IMR-90 (cell line): ENCODE measurements at regions not wholly inside any gene's neighbourhood (a gene's known extent, or its start where the extent isn't known, plus 50 kb on each side); places are given as distances from the start of the nearest gene placed in this dataset.

Experiments
- ATAC-seq: fragments of 200-7000 bp; cut with Tn5 transposase; 2 replicates; pipeline ENCODE4 v1.9.1; 2020; ENCODE audit warnings: low read depth, mild to moderate bottlenecking, moderate library complexity
- BruUV-seq: library from RNA; stranded (reverse); fragments of 400-500 nt; replicated peaks from 2 replicates; lab custom pipeline; 2021; lab: Mats Ljungman, UMichigan
- CTCF ChIA-PET: fragments of 300-600 bp; formaldehyde crosslinking; extraction: SDS; loops from one replicate; lab custom pipeline; 2021; ENCODE audit warnings: antibody characterized with exemption; lab: Yijun Ruan, JAX
- POLR2A ChIA-PET: fragments of 300-600 bp; sonication (Branson Sonifier 250); formaldehyde crosslinking; loops from one replicate; lab custom pipeline; 2022; ENCODE audit warnings: antibody characterized with exemption; ENCODE audit not compliant: unreplicated experiment; lab: Charles Lee
- DNase-seq: peaks from one replicate; pipeline ENCODE4 v3.0.0; 2013
- H2AFZ ChIP-seq: replicated peaks from 2 replicates; pipeline ENCODE3; 2013; ENCODE audit warnings: low read length, mild to moderate bottlenecking; ENCODE audit not compliant: poor library complexity
- H2AK5ac ChIP-seq: 2 replicates; pipeline ENCODE4 v1.6.1; 2013; ENCODE audit warnings: low read depth, low read length, inconsistent platforms
- H2AK9ac ChIP-seq: replicated peaks from 2 replicates; pipeline ENCODE3; 2013; ENCODE audit warnings: mild to moderate bottlenecking, low read depth, low read length, moderate library complexity; ENCODE audit not compliant: poor library complexity
- H2BK120ac ChIP-seq: 2 replicates; pipeline ENCODE4 v1.6.1; 2013; ENCODE audit warnings: low read depth, low read length, inconsistent platforms
- H2BK15ac ChIP-seq: 3 replicates; pipeline ENCODE4 v1.6.1; 2013; ENCODE audit warnings: low read depth, low read length, inconsistent platforms
- H2BK20ac ChIP-seq: 2 replicates; pipeline ENCODE4 v1.6.1; 2013; ENCODE audit warnings: low read depth, mild to moderate bottlenecking, inconsistent platforms, low read length, moderate library complexity
- H2BK5ac ChIP-seq: 2 replicates; pipeline ENCODE4 v1.6.1; 2013; ENCODE audit warnings: mild to moderate bottlenecking, low read depth, low read length, inconsistent platforms; ENCODE audit not compliant: poor library complexity, severe bottlenecking
- H3K14ac ChIP-seq: replicated peaks from 2 replicates; pipeline ENCODE4 v1.6.1; 2013; ENCODE audit warnings: low read depth, low read length, inconsistent platforms
- H3K18ac ChIP-seq: 2 replicates; pipeline ENCODE4 v1.6.1; 2013; ENCODE audit warnings: low read depth, low read length, control low read depth
- H3K23ac ChIP-seq: 2 replicates; pipeline ENCODE4 v1.6.1; 2013; ENCODE audit warnings: low read depth, low read length, inconsistent platforms
- H3K27ac ChIP-seq: 2 replicates; pipeline ENCODE4 v1.5.1; 2013; ENCODE audit warnings: mild to moderate bottlenecking, control low read depth, low read length; ENCODE audit not compliant: insufficient read depth
- H3K27me3 ChIP-seq: 2 replicates; pipeline ENCODE4 v1.6.1; 2013; ENCODE audit warnings: low read length; ENCODE audit not compliant: control insufficient read depth, insufficient read depth
- H3K36me3 ChIP-seq: 2 replicates; pipeline ENCODE4 v1.6.1; 2013; ENCODE audit warnings: low read length, mixed read lengths; ENCODE audit not compliant: control insufficient read depth, insufficient read depth
- H3K4ac ChIP-seq: 2 replicates; pipeline ENCODE4 v1.6.1; 2013; ENCODE audit warnings: low read depth, low read length, inconsistent platforms
- H3K4me1 ChIP-seq: 2 replicates; pipeline ENCODE4 v1.6.1; 2013; ENCODE audit warnings: low read length, mixed read lengths; ENCODE audit not compliant: control insufficient read depth, insufficient read depth
- H3K4me2 ChIP-seq: 2 replicates; pipeline ENCODE4 v1.6.1; 2013; ENCODE audit warnings: low read depth, mild to moderate bottlenecking, control low read depth, low read length, moderate library complexity
- H3K4me3 ChIP-seq: 2 replicates; pipeline ENCODE4 v1.5.1; 2013; ENCODE audit warnings: low read depth, mild to moderate bottlenecking, control low read depth, low read length, moderate library complexity; ENCODE audit not compliant: insufficient read depth
- H3K56ac ChIP-seq: 2 replicates; pipeline ENCODE4 v1.6.1; 2013; ENCODE audit warnings: low read length, inconsistent platforms; ENCODE audit not compliant: insufficient read depth; ENCODE audit errors: extremely low read depth
- H3K79me1 ChIP-seq, 2 experiments: 2 replicates each; pipeline ENCODE4 v1.6.1; 2013; ENCODE audit warnings: low read length in 2 of 2, inconsistent platforms in 1 of 2, low read depth in 1 of 2
- H3K9ac ChIP-seq: 2 replicates; pipeline ENCODE4 v1.6.1; 2013; ENCODE audit warnings: low read depth, low read length, control low read depth
- H3K9me1 ChIP-seq: 2 replicates; pipeline ENCODE4 v1.6.1; 2013; ENCODE audit warnings: low read length, inconsistent platforms; ENCODE audit not compliant: insufficient read depth
- H3K9me3 ChIP-seq: 2 replicates; pipeline ENCODE4 v1.6.1; 2013; ENCODE audit warnings: low read length; ENCODE audit not compliant: control insufficient read depth, insufficient read depth
- H4K20me1 ChIP-seq: 2 replicates; pipeline ENCODE4 v1.6.1; 2013; ENCODE audit warnings: low read length, inconsistent platforms; ENCODE audit not compliant: insufficient read depth
- H4K5ac ChIP-seq: 2 replicates; pipeline ENCODE4 v1.6.1; 2013; ENCODE audit warnings: mild to moderate bottlenecking, low read depth, low read length, control low read depth
- H4K8ac ChIP-seq, 2 experiments: 2 replicates each; pipeline ENCODE4 v1.6.1; 2013; ENCODE audit warnings: low read depth in 2 of 2, low read length in 2 of 2, control low read depth in 1 of 2, inconsistent platforms in 1 of 2
- H4K91ac ChIP-seq: 2 replicates; pipeline ENCODE4 v1.6.1; 2013; ENCODE audit warnings: low read depth, low read length, inconsistent platforms; ENCODE audit not compliant: insufficient read depth
- BHLHE40 ChIP-seq: fragments of 150-350 bp; IDR thresholded peaks from 2 replicates; pipeline ENCODE4 v1.6.1; 2016; ENCODE audit warnings: mild to moderate bottlenecking, low read depth, low read length
- CEBPB ChIP-seq: IDR thresholded peaks from 2 replicates; pipeline ENCODE4 v1.6.1; 2012; ENCODE audit warnings: low read depth, low read length, improper control_type of control experiment
- CHD1 ChIP-seq: IDR thresholded peaks from 2 replicates; pipeline ENCODE4 v1.6.1; 2012; ENCODE audit warnings: low read depth, low read length, improper control_type of control experiment
- MAFK ChIP-seq: IDR thresholded peaks from 2 replicates; pipeline ENCODE4 v1.6.1; 2012; ENCODE audit warnings: low read depth, low read length, improper control_type of control experiment
- MAZ ChIP-seq: IDR thresholded peaks from 2 replicates; pipeline ENCODE4 v1.6.1; 2012; ENCODE audit warnings: low read depth, mild to moderate bottlenecking, low read length, improper control_type of control experiment, moderate library complexity, borderline replicate concordance
- MXI1 ChIP-seq: IDR thresholded peaks from 2 replicates; pipeline ENCODE4 v1.6.1; 2012; ENCODE audit warnings: low read depth, mild to moderate bottlenecking, low read length, moderate library complexity, borderline replicate concordance
- RAD21 ChIP-seq: IDR thresholded peaks from 2 replicates; pipeline ENCODE4 v1.6.1; 2012; ENCODE audit warnings: low read length, improper control_type of control experiment
- RCOR1 ChIP-seq: IDR thresholded peaks from 2 replicates; pipeline ENCODE4 v1.6.1; 2012; ENCODE audit warnings: mild to moderate bottlenecking, low read length, improper control_type of control experiment; ENCODE audit not compliant: insufficient replicate concordance
- RFX5 ChIP-seq: IDR thresholded peaks from 2 replicates; pipeline ENCODE4 v1.8.0; 2012; ENCODE audit warnings: low read depth, mild to moderate bottlenecking, low read length, moderate library complexity
- SMC3 ChIP-seq: fragments of 150-350 bp; IDR thresholded peaks from 2 replicates; pipeline ENCODE4 v1.6.1; 2016; ENCODE audit warnings: low read depth, mild to moderate bottlenecking, antibody characterized with exemption, low read length, moderate library complexity
- WGBS, 2 experiments: methylation state at CpG; one replicate each; pipeline versions ENCODE4 v1.1.5 to v1.1.7; 2013; ENCODE audit warnings: missing lambda C conversion rate in 2 of 2; ENCODE audit not compliant: insufficient read length in 1 of 2; ENCODE audit errors: extremely low coverage in 2 of 2; 5-methylcytosine and 5-hydroxymethylcytosine counted together
- dilution Hi-C: fragments of 300-500 bp; cut with HindIII; formaldehyde crosslinking; loops from one replicate; pipeline ENCODE4 v1.14.3; 2018; ENCODE audit warnings: low sequenced_read_pairs; ENCODE audit not compliant: unreplicated experiment
- in situ Hi-C: fragments of 300-500 bp; cut with MboI; formaldehyde crosslinking; loops from 3 replicates; pipeline ENCODE4 v1.14.3; 2019; ENCODE audit warnings: low sequenced_read_pairs, inconsistent platforms, mixed read lengths
- intact Hi-C: fragments of 100-400 bp; cut with micrococcal nuclease; formaldehyde crosslinking; loops from 2 replicates; pipeline ENCODE4 v1.10.0; 2022
- TF ChIP-seq, protein P1 (sequence below): fragments of 150-350 bp; IDR thresholded peaks from 2 replicates; pipeline ENCODE4 v1.6.1; 2017; ENCODE audit warnings: mild to moderate bottlenecking, antibody characterized with exemption, low read length, low read depth
- TF ChIP-seq, protein P2 (sequence below): fragments of 150-350 bp; IDR thresholded peaks from 2 replicates; pipeline ENCODE4 v1.6.1; 2016; ENCODE audit warnings: low read depth, mild to moderate bottlenecking, low read length, moderate library complexity, borderline replicate concordance
- TF ChIP-seq, protein P3 (sequence below): conservative IDR thresholded peaks from 2 replicates; pipeline ENCODE4 v1.5.1; 2012; ENCODE audit warnings: mild to moderate bottlenecking, low read depth, low read length, improper control_type of control experiment

DNA sequence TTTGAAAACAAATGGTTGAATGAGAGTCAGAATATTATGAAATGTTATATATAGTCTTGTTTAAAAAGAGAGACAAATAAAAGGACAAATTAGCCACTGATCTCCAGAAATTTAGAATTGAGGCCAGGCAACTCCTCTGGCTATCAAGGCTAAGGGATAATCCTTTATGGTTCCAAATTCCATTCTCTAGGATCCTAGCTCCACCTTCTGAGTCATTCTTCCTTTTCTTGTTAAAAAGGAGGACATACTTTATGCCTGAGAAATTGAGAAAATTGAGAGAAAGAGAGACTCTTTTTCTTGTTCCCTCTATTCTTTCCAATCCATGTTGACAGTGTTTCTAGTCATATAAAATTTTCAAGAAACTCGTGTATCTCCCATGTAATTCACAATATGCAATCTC lies 1299.5 kb downstream of the FSTL5 start:
- WGBS, 2 experiments: no CpG with 5 or more reads among the region's 1 CpG
- no TSS peak for BruUV-seq

More for the DNA sequence above, 1299.5 kb downstream of the FSTL5 start:
- Histone ChIP-seq H3K4ac (no peak overlapping the region), H2AFZ (no peak overlapping the region), H2BK20ac (no peak overlapping the region), H2BK15ac (no peak overlapping the region), H2BK120ac (no peak overlapping the region), H3K4me3 (no peak overlapping the region), H3K4me2 (no peak overlapping the region), H3K79me1 (no peaks in the 10 kb centered on the region), H3K9me1 (no peaks in the 10 kb centered on the region), H4K8ac (no peak overlapping the region), H3K27ac (no peak overlapping the region), H2AK5ac (no peak overlapping the region), H3K23ac (no peak overlapping the region), H3K18ac (no peak overlapping the region), H4K20me1 (no peaks in the 10 kb centered on the region), H2AK9ac (no peak overlapping the region), H3K14ac (no peak overlapping the region), H3K9me3 (peaks cover 2% of the 10 kb centered on the region; the same call in 1 of the 2 replicates), H3K9ac (no peak overlapping the region), H4K5ac (no peak overlapping the region), H3K36me3 (no peaks in the 10 kb centered on the region), H3K56ac (no peak overlapping the region), H4K91ac (no peak overlapping the region), H3K27me3 (no peaks in the 10 kb centered on the region), H2BK5ac (no peak overlapping the region), H3K4me1 (no peaks in the 10 kb centered on the region)
- ChIA-PET POLR2A (no interaction called here), CTCF (no interaction called here)
- in situ Hi-C loops: no loop called here
- intact Hi-C loops: no loop called here
- dilution Hi-C loops: no loop called here
- TF ChIP-seq SMC3: no peak
- no peak for TF ChIP-seq BHLHE40
- TF ChIP-seq, protein P1, sequence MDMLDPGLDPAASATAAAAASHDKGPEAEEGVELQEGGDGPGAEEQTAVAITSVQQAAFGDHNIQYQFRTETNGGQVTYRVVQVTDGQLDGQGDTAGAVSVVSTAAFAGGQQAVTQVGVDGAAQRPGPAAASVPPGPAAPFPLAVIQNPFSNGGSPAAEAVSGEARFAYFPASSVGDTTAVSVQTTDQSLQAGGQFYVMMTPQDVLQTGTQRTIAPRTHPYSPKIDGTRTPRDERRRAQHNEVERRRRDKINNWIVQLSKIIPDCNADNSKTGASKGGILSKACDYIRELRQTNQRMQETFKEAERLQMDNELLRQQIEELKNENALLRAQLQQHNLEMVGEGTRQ: no peak
- TF ChIP-seq CEBPB: no peak
- TF ChIP-seq MAZ: no peak
- TF ChIP-seq CHD1: no peak
- TF ChIP-seq, protein P2, sequence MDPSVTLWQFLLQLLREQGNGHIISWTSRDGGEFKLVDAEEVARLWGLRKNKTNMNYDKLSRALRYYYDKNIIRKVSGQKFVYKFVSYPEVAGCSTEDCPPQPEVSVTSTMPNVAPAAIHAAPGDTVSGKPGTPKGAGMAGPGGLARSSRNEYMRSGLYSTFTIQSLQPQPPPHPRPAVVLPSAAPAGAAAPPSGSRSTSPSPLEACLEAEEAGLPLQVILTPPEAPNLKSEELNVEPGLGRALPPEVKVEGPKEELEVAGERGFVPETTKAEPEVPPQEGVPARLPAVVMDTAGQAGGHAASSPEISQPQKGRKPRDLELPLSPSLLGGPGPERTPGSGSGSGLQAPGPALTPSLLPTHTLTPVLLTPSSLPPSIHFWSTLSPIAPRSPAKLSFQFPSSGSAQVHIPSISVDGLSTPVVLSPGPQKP: no peak
- no peak for TF ChIP-seq RCOR1
- TF ChIP-seq MXI1: no peak
- no peak for TF ChIP-seq RAD21
- TF ChIP-seq RFX5: no peak
- TF ChIP-seq MAFK: no peak
- TF ChIP-seq, protein P3, sequence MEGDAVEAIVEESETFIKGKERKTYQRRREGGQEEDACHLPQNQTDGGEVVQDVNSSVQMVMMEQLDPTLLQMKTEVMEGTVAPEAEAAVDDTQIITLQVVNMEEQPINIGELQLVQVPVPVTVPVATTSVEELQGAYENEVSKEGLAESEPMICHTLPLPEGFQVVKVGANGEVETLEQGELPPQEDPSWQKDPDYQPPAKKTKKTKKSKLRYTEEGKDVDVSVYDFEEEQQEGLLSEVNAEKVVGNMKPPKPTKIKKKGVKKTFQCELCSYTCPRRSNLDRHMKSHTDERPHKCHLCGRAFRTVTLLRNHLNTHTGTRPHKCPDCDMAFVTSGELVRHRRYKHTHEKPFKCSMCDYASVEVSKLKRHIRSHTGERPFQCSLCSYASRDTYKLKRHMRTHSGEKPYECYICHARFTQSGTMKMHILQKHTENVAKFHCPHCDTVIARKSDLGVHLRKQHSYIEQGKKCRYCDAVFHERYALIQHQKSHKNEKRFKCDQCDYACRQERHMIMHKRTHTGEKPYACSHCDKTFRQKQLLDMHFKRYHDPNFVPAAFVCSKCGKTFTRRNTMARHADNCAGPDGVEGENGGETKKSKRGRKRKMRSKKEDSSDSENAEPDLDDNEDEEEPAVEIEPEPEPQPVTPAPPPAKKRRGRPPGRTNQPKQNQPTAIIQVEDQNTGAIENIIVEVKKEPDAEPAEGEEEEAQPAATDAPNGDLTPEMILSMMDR: no peak
- DNase-seq: no peak
- no peak for ATAC-seq
